ENCODE measurements at regions not wholly inside any gene's neighbourhood (a gene's known extent, or its start where the extent isn't known, plus 50 kb on each side); places are given as distances from the start of the nearest gene placed in this dataset.

GRCh38 chr2:121034551-121034950 is 250.5 kb downstream of the TFCP2L1 start:
- Histone ChIP-seq H3K4me3 (ENCODE audit: low read depth in 1 of 2, low read length in 2 of 2) (no peak overlapping the region), H3K36me3 (ENCODE audit: control insufficient read depth in 1 of 2, insufficient read depth in 2 of 2, low read length in 2 of 2) (no peaks in the 10 kb centered on the region), H3K9me3 (ENCODE audit: control insufficient read depth in 1 of 2, low read length in 2 of 2) (no peaks in the 10 kb centered on the region), H3K4me1 (ENCODE audit: control insufficient read depth in 1 of 2, insufficient read depth in 2 of 2, low read length in 2 of 2) (no peaks in the 10 kb centered on the region), H3K9ac (ENCODE audit: low read depth in 1 of 2, low read length in 2 of 2) (no peak overlapping the region), H3K27me3 (ENCODE audit: control insufficient read depth in 1 of 2, insufficient read depth in 2 of 2, low read length in 2 of 2) (peaks cover 6 to 8% of the 10 kb centered on the region in 2 donors), H3K27ac (ENCODE audit: low read depth, low read length) (no peak overlapping the region)

- Histone ChIP-seq H3K36me3 (ENCODE audit: control insufficient read depth in 1 of 2, insufficient read depth in 2 of 2, low read length in 2 of 2) (no peaks in the 10 kb centered on the region), H3K9me3 (ENCODE audit: control insufficient read depth in 1 of 2, low read length in 2 of 2) (no peaks in the 10 kb centered on the region), H3K4me1 (ENCODE audit: control insufficient read depth in 1 of 2, insufficient read depth in 2 of 2, low read length in 2 of 2) (no peaks in the 10 kb centered on the region), H3K27ac (ENCODE audit: low read depth, low read length) (no peak overlapping the region), H3K9ac (ENCODE audit: low read depth in 1 of 2, low read length in 2 of 2) (no peak overlapping the region), H3K4me3 (ENCODE audit: low read depth in 1 of 2, low read length in 2 of 2) (no peak overlapping the region), H3K27me3 (ENCODE audit: control insufficient read depth in 1 of 2, insufficient read depth in 2 of 2, low read length in 2 of 2) (peaks cover 4 to 5% of the 10 kb centered on the region in 2 donors)
Measured at GRCh38 chr2:121036226-121036692, 248.7 kb downstream of the TFCP2L1 start.

- Histone ChIP-seq H3K9me3 (ENCODE audit: control insufficient read depth in 1 of 2, low read length in 2 of 2) (no peaks in the 10 kb centered on the region), H3K4me1 (ENCODE audit: control insufficient read depth in 1 of 2, insufficient read depth in 2 of 2, low read length in 2 of 2) (no peaks in the 10 kb centered on the region), H3K36me3 (ENCODE audit: control insufficient read depth in 1 of 2, insufficient read depth in 2 of 2, low read length in 2 of 2) (no peaks in the 10 kb centered on the region), H3K4me3 (ENCODE audit: low read depth in 1 of 2, low read length in 2 of 2) (no peak overlapping the region), H3K27me3 (ENCODE audit: control insufficient read depth in 1 of 2, insufficient read depth in 2 of 2, low read length in 2 of 2) (peaks cover 0 to 4% of the 10 kb centered on the region in 2 donors), H3K9ac (ENCODE audit: low read depth in 1 of 2, low read length in 2 of 2) (no peak overlapping the region), H3K27ac (ENCODE audit: low read depth, low read length) (no peak overlapping the region)
Measured at GRCh38 chr2:121037480-121037879, 247.5 kb downstream of the TFCP2L1 start.

- Histone ChIP-seq H3K27ac (ENCODE audit: low read depth, low read length) (no peak overlapping the region), H3K36me3 (ENCODE audit: control insufficient read depth in 1 of 2, insufficient read depth in 2 of 2, low read length in 2 of 2) (no peaks in the 10 kb centered on the region), H3K9me3 (ENCODE audit: control insufficient read depth in 1 of 2, low read length in 2 of 2) (no peaks in the 10 kb centered on the region), H3K4me3 (ENCODE audit: low read depth in 1 of 2, low read length in 2 of 2) (no peak overlapping the region), H3K27me3 (ENCODE audit: control insufficient read depth in 1 of 2, insufficient read depth in 2 of 2, low read length in 2 of 2) (peaks cover 0 to 4% of the 10 kb centered on the region in 2 donors), H3K9ac (ENCODE audit: low read depth in 1 of 2, low read length in 2 of 2) (no peak overlapping the region), H3K4me1 (ENCODE audit: control insufficient read depth in 1 of 2, insufficient read depth in 2 of 2, low read length in 2 of 2) (no peaks in the 10 kb centered on the region)
Measured at GRCh38 chr2:121038031-121038430, 247.0 kb downstream of the TFCP2L1 start.

- peaks cover 0 to 4% of the 10 kb centered on the region in 2 donors for H3K27me3 ChIP-seq (ENCODE audit: control insufficient read depth in 1 of 2, insufficient read depth in 2 of 2, low read length in 2 of 2)
- no peaks in the 10 kb centered on the region for H3K36me3 ChIP-seq (ENCODE audit: control insufficient read depth in 1 of 2, insufficient read depth in 2 of 2, low read length in 2 of 2)
- H3K27ac ChIP-seq (ENCODE audit: low read depth, low read length): no peak overlapping the region
- no peak overlapping the region for H3K4me3 ChIP-seq (ENCODE audit: low read depth in 1 of 2, low read length in 2 of 2)
- H3K9me3 ChIP-seq (ENCODE audit: control insufficient read depth in 1 of 2, low read length in 2 of 2): no peaks in the 10 kb centered on the region
- H3K9ac ChIP-seq (ENCODE audit: low read depth in 1 of 2, low read length in 2 of 2): no peak overlapping the region
- no peaks in the 10 kb centered on the region for H3K4me1 ChIP-seq (ENCODE audit: control insufficient read depth in 1 of 2, insufficient read depth in 2 of 2, low read length in 2 of 2)
Measured at GRCh38 chr2:121038431-121038830, 246.6 kb downstream of the TFCP2L1 start.

- no peak overlapping the region for H3K27ac ChIP-seq (ENCODE audit: low read depth, low read length)
Measured at GRCh38 chr2:121038891-121039616, 245.9 kb downstream of the TFCP2L1 start.

GRCh38 chr2:121039679-121040078 is 245.3 kb downstream of the TFCP2L1 start:
- no peak overlapping the region for H3K27ac ChIP-seq (ENCODE audit: low read depth, low read length)
- H3K9me3 ChIP-seq (ENCODE audit: control insufficient read depth in 1 of 2, low read length in 2 of 2): no peaks in the 10 kb centered on the region
- no peaks in the 10 kb centered on the region for H3K36me3 ChIP-seq (ENCODE audit: control insufficient read depth in 1 of 2, insufficient read depth in 2 of 2, low read length in 2 of 2)
- H3K4me3 ChIP-seq (ENCODE audit: low read depth in 1 of 2, low read length in 2 of 2): no peak overlapping the region
- H3K27me3 ChIP-seq (ENCODE audit: control insufficient read depth in 1 of 2, insufficient read depth in 2 of 2, low read length in 2 of 2): no peaks in the 10 kb centered on the region
- no peak overlapping the region for H3K9ac ChIP-seq (ENCODE audit: low read depth in 1 of 2, low read length in 2 of 2)
- no peaks in the 10 kb centered on the region for H3K4me1 ChIP-seq (ENCODE audit: control insufficient read depth in 1 of 2, insufficient read depth in 2 of 2, low read length in 2 of 2)

More at GRCh38 chr2:121038891-121039616, 245.9 kb downstream of the TFCP2L1 start:
- no peak overlapping the region for H3K9ac ChIP-seq (ENCODE audit: low read depth in 1 of 2, low read length in 2 of 2)
- no peak overlapping the region for H3K4me3 ChIP-seq (ENCODE audit: low read depth in 1 of 2, low read length in 2 of 2)
- H3K4me1 ChIP-seq (ENCODE audit: control insufficient read depth in 1 of 2, insufficient read depth in 2 of 2, low read length in 2 of 2): no peaks in the 10 kb centered on the region
- H3K27me3 ChIP-seq (ENCODE audit: control insufficient read depth in 1 of 2, insufficient read depth in 2 of 2, low read length in 2 of 2): no peaks in the 10 kb centered on the region
- no peaks in the 10 kb centered on the region for H3K36me3 ChIP-seq (ENCODE audit: control insufficient read depth in 1 of 2, insufficient read depth in 2 of 2, low read length in 2 of 2)
- H3K9me3 ChIP-seq (ENCODE audit: control insufficient read depth in 1 of 2, low read length in 2 of 2): no peaks in the 10 kb centered on the region

- Histone ChIP-seq H3K4me3 (ENCODE audit: low read depth in 1 of 2, low read length in 2 of 2) (no peak overlapping the region), H3K27ac (ENCODE audit: low read depth, low read length) (no peak overlapping the region), H3K36me3 (ENCODE audit: control insufficient read depth in 1 of 2, insufficient read depth in 2 of 2, low read length in 2 of 2) (no peaks in the 10 kb centered on the region), H3K9ac (ENCODE audit: low read depth in 1 of 2, low read length in 2 of 2) (no peak overlapping the region), H3K4me1 (ENCODE audit: control insufficient read depth in 1 of 2, insufficient read depth in 2 of 2, low read length in 2 of 2) (no peaks in the 10 kb centered on the region), H3K27me3 (ENCODE audit: control insufficient read depth in 1 of 2, insufficient read depth in 2 of 2, low read length in 2 of 2) (no peaks in the 10 kb centered on the region), H3K9me3 (ENCODE audit: control insufficient read depth in 1 of 2, low read length in 2 of 2) (no peaks in the 10 kb centered on the region)
Measured at GRCh38 chr2:121041516-121041915, 243.5 kb downstream of the TFCP2L1 start.

GRCh38 chr2:121043061-121043826 is 241.8 kb downstream of the TFCP2L1 start:
- Histone ChIP-seq H3K9ac (ENCODE audit: low read depth in 1 of 2, low read length in 2 of 2) (no peak overlapping the region), H3K4me3 (ENCODE audit: low read depth in 1 of 2, low read length in 2 of 2) (no peak overlapping the region), H3K36me3 (ENCODE audit: control insufficient read depth in 1 of 2, insufficient read depth in 2 of 2, low read length in 2 of 2) (no peaks in the 10 kb centered on the region), H3K27ac (ENCODE audit: low read depth, low read length) (no peak overlapping the region), H3K27me3 (ENCODE audit: control insufficient read depth in 1 of 2, insufficient read depth in 2 of 2, low read length in 2 of 2) (no peaks in the 10 kb centered on the region), H3K4me1 (ENCODE audit: control insufficient read depth in 1 of 2, insufficient read depth in 2 of 2, low read length in 2 of 2) (no peaks in the 10 kb centered on the region), H3K9me3 (ENCODE audit: control insufficient read depth in 1 of 2, low read length in 2 of 2) (no peaks in the 10 kb centered on the region)

- Histone ChIP-seq H3K27me3 (ENCODE audit: control insufficient read depth in 1 of 2, insufficient read depth in 2 of 2, low read length in 2 of 2) (no peaks in the 10 kb centered on the region), H3K9ac (ENCODE audit: low read depth in 1 of 2, low read length in 2 of 2) (no peak overlapping the region), H3K27ac (ENCODE audit: low read depth, low read length) (no peak overlapping the region), H3K9me3 (ENCODE audit: control insufficient read depth in 1 of 2, low read length in 2 of 2) (no peaks in the 10 kb centered on the region), H3K4me3 (ENCODE audit: low read depth in 1 of 2, low read length in 2 of 2) (no peak overlapping the region), H3K4me1 (ENCODE audit: control insufficient read depth in 1 of 2, insufficient read depth in 2 of 2, low read length in 2 of 2) (no peaks in the 10 kb centered on the region), H3K36me3 (ENCODE audit: control insufficient read depth in 1 of 2, insufficient read depth in 2 of 2, low read length in 2 of 2) (no peaks in the 10 kb centered on the region)
Measured at GRCh38 chr2:121043827-121044222, 241.2 kb downstream of the TFCP2L1 start.
